Stomach (tissue), 8 donors: ENCODE measurements at regions not wholly inside any gene's neighbourhood (a gene's known extent, or its start where the extent isn't known, plus 50 kb on each side); places are given as distances from the start of the nearest gene placed in this dataset.

ENCODE experiments used
- DNase-seq, 2 donors: peaks; one replicate each; pipeline versions ENCODE4 v3.0.0 to v3.0.0-alpha.2; 2013 to 2019
- H3K27ac ChIP-seq, 5 donors: fragments of 200-600 bp in 4 of 5; sonication (generic) in 4 of 5; one replicate each; pipeline ENCODE4 v1.5.1; 2013 to 2019; ENCODE audit warnings: mild to moderate bottlenecking in 1 of 5, moderate library complexity in 1 of 5
- H3K27me3 ChIP-seq, 3 donors: fragments of 200-600 bp; sonication (generic); one replicate each; pipeline ENCODE4 v1.5.1; 2017 to 2019; ENCODE audit warnings: mixed run types in 1 of 3
- H3K36me3 ChIP-seq, 4 donors: fragments of 200-600 bp; sonication (generic); 1 replicate in 3 of 4; 2 replicates in 1 of 4; pipeline ENCODE4 v1.5.1; 2016 to 2019
- H3K4me1 ChIP-seq, 4 donors: fragments of 200-600 bp; sonication (generic); one replicate each; pipeline ENCODE4 v1.5.1; 2016 to 2019
- H3K4me3 ChIP-seq, 4 donors: fragments of 200-600 bp; sonication (generic) in 3 of 4; one replicate each; pipeline ENCODE4 v1.5.1; 2016 to 2019; ENCODE audit warnings: mild to moderate bottlenecking in 1 of 4
- H3K9me3 ChIP-seq, 4 donors: fragments of 200-600 bp; sonication (generic); one replicate each; pipeline ENCODE4 v1.5.1; 2016 to 2019
- CTCF ChIP-seq, 7 experiments: fragments of 450-650 bp in 4 of 7; fragments of 200-600 bp in 3 of 7; sonication (generic) in 3 of 7; IDR thresholded peaks; one replicate each; pipeline ENCODE4 v1.5.1; 2016 to 2019; ENCODE audit warnings: antibody characterized with exemption in 7 of 7, control low read depth in 2 of 7, mild to moderate bottlenecking in 1 of 7
- EP300 ChIP-seq: sonication (generic); formaldehyde crosslinking; IDR thresholded peaks from one replicate; pipeline ENCODE4 v1.6.1; 2017; ENCODE audit warnings: antibody characterized with exemption
- POLR2A ChIP-seq, 4 donors: fragments of 450-650 bp; IDR thresholded peaks; one replicate each; pipeline ENCODE4 v1.6.1; 2016; ENCODE audit warnings: antibody characterized with exemption in 4 of 4, control low read depth in 2 of 4, mild to moderate bottlenecking in 1 of 4, moderate library complexity in 1 of 4
- POLR2AphosphoS5 ChIP-seq, 3 donors: sonication (generic); formaldehyde crosslinking; IDR thresholded peaks; one replicate each; pipeline ENCODE4 v1.6.1; 2016; ENCODE audit warnings: antibody characterized with exemption in 3 of 3
- WGBS, 5 donors: extraction: QIAGEN DNeasy Blood & Tissue Kit in 3 of 5; methylation state at CpG; one replicate each; pipeline versions ENCODE4 v1.1.5 to v1.1.7; 2013 to 2018; 5-methylcytosine and 5-hydroxymethylcytosine counted together
- intact Hi-C: fragments of 100-400 bp; cut with DNase I; formaldehyde crosslinking; loops from one replicate; pipeline ENCODE4 v1.15.1; 2023; ENCODE audit warnings: low total_unique reads
- donor health status: healthy with polysubstance abuse.
- donor health status: Bipolar disorder and iron deficiency.
- donor health status: healthy.

- no peak overlapping the region for H3K4me3 ChIP-seq
- 83 to 94% (median 91%) methylated on average over 2 of the region's 2 CpGs for WGBS, 5 donors
- H3K36me3 ChIP-seq = no peaks in the 10 kb centered on the region
- H3K9me3 ChIP-seq = peaks cover 0 to 6% (median 0%) of the 10 kb centered on the region in 4 donors
- peaks cover 8 to 22% (median 12%) of the 10 kb centered on the region in 4 donors for H3K4me1 ChIP-seq
- H3K27ac ChIP-seq = no peak overlapping the region
- H3K27me3 ChIP-seq = peaks cover 0 to 14% (median 5%) of the 10 kb centered on the region in 3 donors
- DNase-seq = no peak
- intact Hi-C loops = no loop called here
- TF ChIP-seq EP300 (no peak), POLR2A (IDR thresholded peaks at IDR 0.05) (no peak), CTCF (IDR thresholded peaks at IDR 0.05) (no peak), POLR2AphosphoS5 (IDR thresholded peaks at IDR 0.05) (no peak)
Measured at GRCh38 chr4:152047451-152047850, 286.6 kb upstream of the GATB start.

GRCh38 chr4:152045807-152046571, 285.2 kb upstream of the GATB start:
- DNase-seq = peak; percentile 50 to 84
- intact Hi-C loops = no loop called here

DNA sequence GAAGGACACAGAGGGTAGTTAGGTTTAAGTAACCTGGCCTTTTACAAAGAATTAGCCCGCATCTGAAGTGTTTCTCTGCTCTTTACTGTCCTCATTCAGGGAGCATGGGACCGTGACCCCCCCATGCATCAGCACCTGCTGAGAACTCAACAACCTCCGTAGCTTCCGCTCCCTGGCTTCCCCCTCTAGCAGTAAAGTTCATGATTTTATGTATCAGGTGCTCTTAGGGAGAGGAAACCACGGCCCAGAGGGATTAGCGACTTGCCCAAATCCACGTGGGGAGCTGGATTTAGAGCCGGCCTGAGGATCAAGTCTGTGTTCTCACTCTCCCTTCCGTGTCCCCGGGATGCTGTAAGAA, 284.6 kb upstream of the GATB start:
- 30 to 53% (median 33%) methylated on average over 9 to 10 of the region's 10 CpGs for WGBS, 5 donors
- Histone ChIP-seq H3K4me3 (peak overlapping the region in 3 of 4 donors; percentile 17 to 43 (median 22)), H3K9me3 (peaks cover 0 to 6% (median 0%) of the 10 kb centered on the region in 4 donors), H3K27ac (no peak overlapping the region), H3K27me3 (peaks cover 0 to 14% (median 5%) of the 10 kb centered on the region in 3 donors), H3K36me3 (no peaks in the 10 kb centered on the region), H3K4me1 (peaks cover 7 to 20% (median 10%) of the 10 kb centered on the region in 4 donors)
- DNase-seq = no peak
- TF ChIP-seq EP300 (no peak), POLR2AphosphoS5 (IDR thresholded peaks at IDR 0.05) (no peak), POLR2A (IDR thresholded peaks at IDR 0.05) (no peak), CTCF (IDR thresholded peaks at IDR 0.05) (no peak)
- intact Hi-C loops = no loop called here

More at GRCh38 chr4:152045807-152046571, 285.2 kb upstream of the GATB start:
- TF ChIP-seq EP300 (no peak), CTCF (IDR thresholded peaks at IDR 0.05) (peak in 5 of 7 experiments; percentile 9 to 43 (median 23))
- peak overlapping the region in 1 of 5 donors; percentile 21 for H3K27ac ChIP-seq
- H3K27me3 ChIP-seq = peaks cover 0 to 14% (median 5%) of the 10 kb centered on the region in 3 donors
- no peaks in the 10 kb centered on the region for H3K36me3 ChIP-seq
- H3K4me3 ChIP-seq = peak overlapping the region; percentile 17 to 43 (median 20)
- WGBS, 5 donors = 8 to 22% (median 13%) methylated on average over 22 to 35 of the region's 35 CpGs
- H3K9me3 ChIP-seq = peaks cover 0 to 6% (median 0%) of the 10 kb centered on the region in 4 donors
- H3K4me1 ChIP-seq = peaks cover 7 to 20% (median 10%) of the 10 kb centered on the region in 4 donors

DNA sequence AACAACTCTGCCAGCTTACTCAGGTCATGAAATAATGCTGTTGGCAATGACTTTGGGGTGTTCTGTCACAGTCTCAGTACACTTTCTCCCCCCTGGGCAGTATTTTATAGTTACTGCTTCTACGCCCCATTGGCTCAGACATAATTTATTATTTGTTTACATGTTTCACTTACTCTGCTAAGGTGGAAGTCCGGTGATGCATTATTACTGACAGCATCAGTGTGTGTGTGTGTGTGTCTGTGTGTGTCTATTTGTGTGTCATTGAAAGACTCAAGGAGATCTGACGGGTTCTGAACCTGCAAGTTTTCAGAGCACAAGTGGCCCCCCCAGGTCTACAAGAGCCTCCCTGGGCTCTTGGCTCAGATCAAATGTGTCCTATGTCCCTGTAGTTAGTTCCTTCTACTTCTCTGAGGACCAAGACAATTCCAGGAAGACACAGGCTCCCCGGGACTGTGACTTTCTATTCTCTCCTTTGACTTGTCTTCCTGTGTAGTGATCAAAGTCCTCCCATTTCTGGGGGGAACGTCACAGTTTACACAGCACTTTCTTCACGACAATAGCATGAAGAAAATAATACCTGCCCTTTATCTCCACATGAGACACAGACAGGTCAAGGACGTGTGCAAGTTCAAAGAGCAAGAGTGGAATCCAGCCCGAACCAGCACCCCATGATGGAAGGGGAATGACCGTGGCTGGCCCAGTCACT, 283.7 kb upstream of the GATB start:
- TF ChIP-seq POLR2A (IDR thresholded peaks at IDR 0.05) (no peak), POLR2AphosphoS5 (IDR thresholded peaks at IDR 0.05) (no peak), CTCF (IDR thresholded peaks at IDR 0.05) (no peak), EP300 (no peak)
- 65 to 83% (median 75%) methylated on average over 9 of the region's 9 CpGs for WGBS, 5 donors
- intact Hi-C loops = no loop called here

More for the DNA sequence above, 283.7 kb upstream of the GATB start:
- Histone ChIP-seq H3K27ac (no peak overlapping the region), H3K4me1 (peaks cover 7 to 20% (median 10%) of the 10 kb centered on the region in 4 donors), H3K36me3 (no peaks in the 10 kb centered on the region), H3K4me3 (no peak overlapping the region), H3K9me3 (peaks cover 0 to 6% (median 0%) of the 10 kb centered on the region in 4 donors), H3K27me3 (peaks cover 0 to 14% (median 5%) of the 10 kb centered on the region in 3 donors)
- no peak for DNase-seq
